GM23338 (cell line): ENCODE measurements at regions not wholly inside any gene's neighbourhood (a gene's known extent, or its start where the extent isn't known, plus 50 kb on each side); places are given as distances from the start of the nearest gene placed in this dataset.

Experiments
- CREB1 ChIP-seq: fragments of 250-450 bp; sonication (Bioruptor Pico); IDR thresholded peaks from 2 replicates; pipeline ENCODE4 v1.5.0; 2020; ENCODE audit warnings: low read depth, mild to moderate bottlenecking, moderate library complexity
- ETS1 ChIP-seq: IDR thresholded peaks from 2 replicates; pipeline ENCODE4 v1.6.1; 2016; ENCODE audit warnings: antibody characterized with exemption
- EZH2phosphoT487 ChIP-seq: fragments of 200-600 bp; sonication (generic); IDR thresholded peaks from one replicate; pipeline ENCODE4 v1.8.1; 2018; ENCODE audit warnings: antibody characterized with exemption; ENCODE audit not compliant: unreplicated experiment
- ZNF462 ChIP-seq: fragments of 250-450 bp; sonication (Bioruptor Pico); IDR thresholded peaks from 2 replicates; pipeline ENCODE4 v1.5.0; 2020; ENCODE audit warnings: mild to moderate bottlenecking, moderate library complexity
- TF ChIP-seq, protein P1 (sequence below), 2 experiments: fragments of 200-600 bp in 1 of 2; sonication (generic) in 1 of 2; conservative IDR thresholded peaks; 2 replicates each; pipeline versions ENCODE4 v1.5.1 to v1.6.1; 2016 to 2017; ENCODE audit warnings: antibody characterized with exemption in 2 of 2, low read depth in 2 of 2, mild to moderate bottlenecking in 2 of 2, moderate library complexity in 1 of 2
- TF ChIP-seq, protein P2 (sequence below): IDR thresholded peaks from one replicate; pipeline ENCODE4 v1.6.1; 2018; ENCODE audit warnings: antibody characterized with exemption; ENCODE audit not compliant: unreplicated experiment

- TF ChIP-seq, protein P1, sequence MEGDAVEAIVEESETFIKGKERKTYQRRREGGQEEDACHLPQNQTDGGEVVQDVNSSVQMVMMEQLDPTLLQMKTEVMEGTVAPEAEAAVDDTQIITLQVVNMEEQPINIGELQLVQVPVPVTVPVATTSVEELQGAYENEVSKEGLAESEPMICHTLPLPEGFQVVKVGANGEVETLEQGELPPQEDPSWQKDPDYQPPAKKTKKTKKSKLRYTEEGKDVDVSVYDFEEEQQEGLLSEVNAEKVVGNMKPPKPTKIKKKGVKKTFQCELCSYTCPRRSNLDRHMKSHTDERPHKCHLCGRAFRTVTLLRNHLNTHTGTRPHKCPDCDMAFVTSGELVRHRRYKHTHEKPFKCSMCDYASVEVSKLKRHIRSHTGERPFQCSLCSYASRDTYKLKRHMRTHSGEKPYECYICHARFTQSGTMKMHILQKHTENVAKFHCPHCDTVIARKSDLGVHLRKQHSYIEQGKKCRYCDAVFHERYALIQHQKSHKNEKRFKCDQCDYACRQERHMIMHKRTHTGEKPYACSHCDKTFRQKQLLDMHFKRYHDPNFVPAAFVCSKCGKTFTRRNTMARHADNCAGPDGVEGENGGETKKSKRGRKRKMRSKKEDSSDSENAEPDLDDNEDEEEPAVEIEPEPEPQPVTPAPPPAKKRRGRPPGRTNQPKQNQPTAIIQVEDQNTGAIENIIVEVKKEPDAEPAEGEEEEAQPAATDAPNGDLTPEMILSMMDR (conservative IDR thresholded peaks at IDR 0.05; ENCODE audit: low read depth in 2 of 2), result no peak
- TF ChIP-seq ETS1 (no peak), CREB1 (no peak), ZNF462 (CRISPR knock-in tag) (no peak), EZH2phosphoT487 (no peak)
- TF ChIP-seq, protein P2, sequence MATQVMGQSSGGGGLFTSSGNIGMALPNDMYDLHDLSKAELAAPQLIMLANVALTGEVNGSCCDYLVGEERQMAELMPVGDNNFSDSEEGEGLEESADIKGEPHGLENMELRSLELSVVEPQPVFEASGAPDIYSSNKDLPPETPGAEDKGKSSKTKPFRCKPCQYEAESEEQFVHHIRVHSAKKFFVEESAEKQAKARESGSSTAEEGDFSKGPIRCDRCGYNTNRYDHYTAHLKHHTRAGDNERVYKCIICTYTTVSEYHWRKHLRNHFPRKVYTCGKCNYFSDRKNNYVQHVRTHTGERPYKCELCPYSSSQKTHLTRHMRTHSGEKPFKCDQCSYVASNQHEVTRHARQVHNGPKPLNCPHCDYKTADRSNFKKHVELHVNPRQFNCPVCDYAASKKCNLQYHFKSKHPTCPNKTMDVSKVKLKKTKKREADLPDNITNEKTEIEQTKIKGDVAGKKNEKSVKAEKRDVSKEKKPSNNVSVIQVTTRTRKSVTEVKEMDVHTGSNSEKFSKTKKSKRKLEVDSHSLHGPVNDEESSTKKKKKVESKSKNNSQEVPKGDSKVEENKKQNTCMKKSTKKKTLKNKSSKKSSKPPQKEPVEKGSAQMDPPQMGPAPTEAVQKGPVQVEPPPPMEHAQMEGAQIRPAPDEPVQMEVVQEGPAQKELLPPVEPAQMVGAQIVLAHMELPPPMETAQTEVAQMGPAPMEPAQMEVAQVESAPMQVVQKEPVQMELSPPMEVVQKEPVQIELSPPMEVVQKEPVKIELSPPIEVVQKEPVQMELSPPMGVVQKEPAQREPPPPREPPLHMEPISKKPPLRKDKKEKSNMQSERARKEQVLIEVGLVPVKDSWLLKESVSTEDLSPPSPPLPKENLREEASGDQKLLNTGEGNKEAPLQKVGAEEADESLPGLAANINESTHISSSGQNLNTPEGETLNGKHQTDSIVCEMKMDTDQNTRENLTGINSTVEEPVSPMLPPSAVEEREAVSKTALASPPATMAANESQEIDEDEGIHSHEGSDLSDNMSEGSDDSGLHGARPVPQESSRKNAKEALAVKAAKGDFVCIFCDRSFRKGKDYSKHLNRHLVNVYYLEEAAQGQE, result no peak
Observed at GRCh38 chr4:132865458-132865857, 283.6 kb upstream of the PCDH10 start.
